PC-9 (cell line): ENCODE measurements at regions not wholly inside any gene's neighbourhood (a gene's known extent, or its start where the extent isn't known, plus 50 kb on each side); places are given as distances from the start of the nearest gene placed in this dataset.

Source experiments
- CTCF ChIP-seq: fragments of 200-600 bp; sonication (generic); conservative IDR thresholded peaks from 2 replicates; pipeline ENCODE4 v1.6.1; 2017; ENCODE audit warnings: mixed run types, antibody characterized with exemption, mild to moderate bottlenecking, moderate library complexity
- EZH2 ChIP-seq: fragments of 200-600 bp; sonication (generic); IDR thresholded peaks from 2 replicates; pipeline ENCODE4 v1.8.0; 2017; ENCODE audit warnings: antibody characterized with exemption, low read depth

- TF ChIP-seq EZH2 (no peak), CTCF (no peak)
These were observed 631.3 kb downstream of the TFAP2A start for GRCh38 chr6:9783567-9783966.
